Loucy (cell line): ENCODE measurements at regions not wholly inside any gene's neighbourhood (a gene's known extent, or its start where the extent isn't known, plus 50 kb on each side); places are given as distances from the start of the nearest gene placed in this dataset.

Experiments
- CTCF ChIP-seq: fragments of 200-600 bp; sonication (generic); conservative IDR thresholded peaks from 2 replicates; pipeline ENCODE4 v1.5.1; 2014; ENCODE audit warnings: mild to moderate bottlenecking, antibody characterized with exemption, low read length
- EZH2phosphoT487 ChIP-seq: fragments of 200-600 bp; IDR thresholded peaks from 2 replicates; pipeline ENCODE4 v1.6.1; 2018; ENCODE audit warnings: antibody characterized with exemption, mild to moderate bottlenecking, moderate library complexity, borderline replicate concordance

- TF ChIP-seq CTCF (no peak), EZH2phosphoT487 (no peak)
Measured at GRCh38 chr13:73730014-73730413, 404.2 kb downstream of the KLF12 start.
